GM21423 (cell line): ENCODE measurements at regions not wholly inside any gene's neighbourhood (a gene's known extent, or its start where the extent isn't known, plus 50 kb on each side); places are given as distances from the start of the nearest gene placed in this dataset.

Experiments used
- ATAC-seq: cut with Tn5 transposase; IDR thresholded peaks from one replicate; pipeline ENCODE4 v1.9.1; 2021; ENCODE audit warnings: mild to moderate bottlenecking, moderate library complexity; ENCODE audit not compliant: unreplicated experiment

- no peak for ATAC-seq
These were observed 666.9 kb downstream of the NYAP2 start for GRCh38 chr2:226066391-226066790.

- no peak for ATAC-seq
These were observed 665.5 kb downstream of the NYAP2 start for GRCh38 chr2:226064932-226065570.

- ATAC-seq, result no peak
These were observed 664.4 kb downstream of the NYAP2 start for GRCh38 chr2:226063704-226064440.

GRCh38 chr2:226059961-226060627 lies 660.6 kb downstream of the NYAP2 start:
- no peak for ATAC-seq

GRCh38 chr2:226057914-226058313 lies 658.4 kb downstream of the NYAP2 start:
- ATAC-seq, result no peak

- no peak for ATAC-seq
These were observed 657.9 kb downstream of the NYAP2 start for GRCh38 chr2:226057365-226057764.

- no peak for ATAC-seq
These were observed 653.4 kb downstream of the NYAP2 start for GRCh38 chr2:226052772-226053416.

GRCh38 chr2:226050822-226051221 lies 651.3 kb downstream of the NYAP2 start:
- no peak for ATAC-seq

- ATAC-seq, result no peak
These were observed 649.1 kb downstream of the NYAP2 start for GRCh38 chr2:226048611-226049010.

- no peak for ATAC-seq
These were observed 645.6 kb downstream of the NYAP2 start for GRCh38 chr2:226045080-226045479.

- no peak for ATAC-seq
These were observed 640.9 kb downstream of the NYAP2 start for GRCh38 chr2:226040344-226040900.

- no peak for ATAC-seq
These were observed 638.0 kb downstream of the NYAP2 start for GRCh38 chr2:226037526-226037925.

GRCh38 chr2:226031647-226032501 lies 632.4 kb downstream of the NYAP2 start:
- ATAC-seq, result no peak

- ATAC-seq, result peak; percentile 62
These were observed 631.5 kb downstream of the NYAP2 start for GRCh38 chr2:226030788-226031646.

- ATAC-seq, result no peak
These were observed 630.9 kb downstream of the NYAP2 start for GRCh38 chr2:226030369-226030768.

- no peak for ATAC-seq
These were observed 624.4 kb downstream of the NYAP2 start for GRCh38 chr2:226023946-226024345.

GRCh38 chr2:226023383-226023782 lies 623.9 kb downstream of the NYAP2 start:
- no peak for ATAC-seq

GRCh38 chr2:226020956-226021355 lies 621.4 kb downstream of the NYAP2 start:
- ATAC-seq, result no peak

GRCh38 chr2:226020176-226020575 lies 620.7 kb downstream of the NYAP2 start:
- no peak for ATAC-seq
